Mammary epithelial cell (primary cell): ENCODE measurements at regions not wholly inside any gene's neighbourhood (a gene's known extent, or its start where the extent isn't known, plus 50 kb on each side); places are given as distances from the start of the nearest gene placed in this dataset.

Experiments
- CTCF ChIP-seq, 2 donors: IDR thresholded peaks in 1 of 2; conservative IDR thresholded peaks in 1 of 2; 2 replicates each; pipeline ENCODE4 v1.5.1; 2011 to 2012; ENCODE audit warnings: inconsistent platforms in 2 of 2, low read length in 2 of 2, mild to moderate bottlenecking in 2 of 2, control low read depth in 1 of 2, low read depth in 1 of 2; ENCODE audit not compliant: insufficient read depth in 1 of 2; ENCODE audit errors: extremely low read depth in 1 of 2
- EZH2 ChIP-seq: IDR thresholded peaks from 2 replicates; pipeline ENCODE4 v1.6.1; 2012; ENCODE audit warnings: low read length, inconsistent platforms, borderline replicate concordance

GRCh38 chr15:98555173-98555515 lies 93.2 kb upstream of the IGF1R start:
- no peak for TF ChIP-seq EZH2
- TF ChIP-seq CTCF (conservative IDR thresholded peaks at IDR 0.05 in 1 of 2, IDR thresholded peaks at IDR 0.05 in 1 of 2; ENCODE audit: extremely low read depth in 1 of 2, insufficient read depth in 1 of 2, low read depth in 1 of 2, low read length in 2 of 2), result no peak
